ENCODE measurements at regions not wholly inside any gene's neighbourhood (a gene's known extent, or its start where the extent isn't known, plus 50 kb on each side); places are given as distances from the start of the nearest gene placed in this dataset.

DNA sequence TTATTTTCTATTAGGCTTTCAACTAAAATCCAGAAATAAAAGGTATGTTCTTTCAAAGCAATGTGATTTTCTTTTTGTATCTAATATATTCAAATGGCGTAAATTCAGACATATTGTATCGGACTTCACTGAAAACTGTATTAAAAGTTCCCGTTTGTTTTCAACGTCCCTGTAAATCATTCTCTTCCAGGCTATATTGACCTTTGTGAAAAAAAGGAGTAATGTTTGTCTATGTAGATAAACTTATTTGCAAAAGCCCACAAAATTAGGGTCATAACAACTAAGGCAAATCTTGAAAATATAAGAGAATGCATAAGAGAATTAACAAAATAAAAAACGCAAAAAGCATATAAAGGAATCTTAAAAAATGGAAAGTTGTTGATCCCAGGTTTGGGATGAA lies 1492.4 kb downstream of the AACS start:
- WGBS, 5 donors: 86 to 92% (median 91%) methylated on average over 5 of the region's 5 CpGs
- no peaks in the 10 kb centered on the region for H3K27me3 ChIP-seq (replicated peaks in 1 of 7)
- H3K4me3 ChIP-seq: no peak overlapping the region
- TF ChIP-seq CTCF (IDR thresholded peaks at IDR 0.05 in 8 of 11, conservative IDR thresholded peaks at IDR 0.05 in 3 of 11) (no peak), POLR2AphosphoS5 (IDR thresholded peaks at IDR 0.05) (no peak), POLR2A (IDR thresholded peaks at IDR 0.05) (no peak)
- no peaks in the 10 kb centered on the region for H3K4me1 ChIP-seq
- no peak overlapping the region for H3K27ac ChIP-seq
- peaks cover 0 to 16% (median 0%) of the 10 kb centered on the region in 8 donors for H3K9me3 ChIP-seq
- intact Hi-C loops (cut with DNase I; ENCODE audit: low total_unique reads): no loop called here
- no peak for DNase-seq
- no peaks in the 10 kb centered on the region for H3K36me3 ChIP-seq

DNA sequence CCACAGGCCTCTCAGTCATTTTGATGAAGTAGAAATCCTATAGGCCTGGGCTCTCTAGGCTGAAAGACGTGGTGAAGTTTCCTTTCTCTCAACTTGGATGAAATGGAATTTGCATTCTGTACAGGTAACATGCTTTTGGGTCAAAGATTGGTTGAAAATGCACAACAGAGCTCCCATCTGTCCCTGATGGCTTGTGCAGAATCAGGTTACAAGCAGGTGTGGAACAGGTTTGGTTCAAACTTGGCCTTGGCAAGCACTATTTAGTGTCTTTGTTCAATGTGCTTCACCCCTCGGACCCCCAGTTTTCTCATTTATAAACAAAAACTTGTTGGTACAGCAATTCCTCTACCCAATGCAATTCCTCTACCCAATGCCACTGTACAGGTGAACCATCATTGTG lies 1493.0 kb downstream of the AACS start:
- Histone ChIP-seq H3K36me3 (no peaks in the 10 kb centered on the region), H3K4me1 (no peaks in the 10 kb centered on the region), H3K4me3 (no peak overlapping the region), H3K9me3 (peaks cover 0 to 15% (median 0%) of the 10 kb centered on the region in 8 donors), H3K27me3 (replicated peaks in 1 of 7) (no peaks in the 10 kb centered on the region), H3K27ac (no peak overlapping the region)
- DNase-seq: no peak
- TF ChIP-seq POLR2A (IDR thresholded peaks at IDR 0.05) (no peak), CTCF (IDR thresholded peaks at IDR 0.05 in 8 of 11, conservative IDR thresholded peaks at IDR 0.05 in 3 of 11) (no peak), POLR2AphosphoS5 (IDR thresholded peaks at IDR 0.05) (no peak)
- intact Hi-C loops (cut with DNase I; ENCODE audit: low total_unique reads): no loop called here
- WGBS, 5 donors: 57 to 75% (median 61%) methylated on average over 2 of the region's 2 CpGs

- TF ChIP-seq POLR2A (IDR thresholded peaks at IDR 0.05) (no peak), POLR2AphosphoS5 (IDR thresholded peaks at IDR 0.05) (no peak)
- no peak for DNase-seq
- Histone ChIP-seq H3K4me3 (no peak overlapping the region), H3K27ac (no peak overlapping the region), H3K27me3 (replicated peaks in 1 of 7) (no peaks in the 10 kb centered on the region), H3K36me3 (no peaks in the 10 kb centered on the region), H3K9me3 (peaks cover 0 to 9% (median 0%) of the 10 kb centered on the region in 8 donors), H3K4me1 (no peaks in the 10 kb centered on the region)
- 71 to 94% (median 85%) methylated on average over 3 of the region's 3 CpGs for WGBS, 5 donors
- intact Hi-C loops (cut with DNase I; ENCODE audit: low total_unique reads): no loop called here
Measured at GRCh38 chr12:126558810-126559209, 1493.6 kb downstream of the AACS start.

DNA sequence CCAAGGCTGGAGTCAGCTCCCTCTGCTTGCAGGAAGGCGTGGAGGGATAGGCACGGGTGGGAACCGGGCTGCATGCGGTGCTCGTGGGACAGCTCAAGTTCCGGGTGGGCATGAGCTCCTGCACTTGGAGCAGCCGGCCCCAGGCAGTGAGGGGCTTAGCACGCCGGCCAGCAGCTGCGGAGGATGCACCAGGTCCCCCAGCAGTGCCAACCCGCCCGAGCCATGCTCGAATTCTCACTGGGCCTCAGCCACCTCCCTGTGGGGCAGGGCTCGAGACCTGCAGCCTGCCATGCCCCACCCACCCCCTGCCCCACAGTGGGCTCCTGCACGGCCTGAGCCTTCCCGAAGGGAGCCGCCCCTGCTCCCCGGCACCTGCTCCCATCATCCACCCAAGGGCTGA lies 1501.8 kb downstream of the AACS start:
- no peaks in the 10 kb centered on the region for H3K36me3 ChIP-seq
- WGBS, 5 donors: 70 to 87% (median 86%) methylated on average over 4 to 18 of the region's 18 CpGs; no CpG with 5 or more reads in 1 of the 5 donors
- H3K4me1 ChIP-seq: no peaks in the 10 kb centered on the region
- H3K9me3 ChIP-seq: peaks cover 0 to 14% (median 3%) of the 10 kb centered on the region in 8 donors
- DNase-seq: no peak
- no peak overlapping the region for H3K27ac ChIP-seq
- TF ChIP-seq CTCF (IDR thresholded peaks at IDR 0.05 in 8 of 11, conservative IDR thresholded peaks at IDR 0.05 in 3 of 11) (no peak), POLR2AphosphoS5 (IDR thresholded peaks at IDR 0.05) (no peak), POLR2A (IDR thresholded peaks at IDR 0.05) (no peak)
- H3K4me3 ChIP-seq: no peak overlapping the region
- H3K27me3 ChIP-seq (replicated peaks in 1 of 7): no peaks in the 10 kb centered on the region
- intact Hi-C loops (cut with DNase I; ENCODE audit: low total_unique reads): no loop called here

- TF ChIP-seq CTCF (IDR thresholded peaks at IDR 0.05 in 8 of 11, conservative IDR thresholded peaks at IDR 0.05 in 3 of 11) (no peak), POLR2AphosphoS5 (IDR thresholded peaks at IDR 0.05) (no peak), POLR2A (IDR thresholded peaks at IDR 0.05) (no peak)
- DNase-seq: no peak
- Histone ChIP-seq H3K27ac (no peak overlapping the region), H3K27me3 (replicated peaks in 1 of 7) (no peaks in the 10 kb centered on the region), H3K4me3 (no peak overlapping the region), H3K36me3 (no peaks in the 10 kb centered on the region), H3K4me1 (no peaks in the 10 kb centered on the region), H3K9me3 (peaks cover 0 to 14% (median 3%) of the 10 kb centered on the region in 8 donors)
- WGBS, 5 donors: 82 to 91% (median 88%) methylated on average over 5 of the region's 5 CpGs
- intact Hi-C loops (cut with DNase I; ENCODE audit: low total_unique reads): no loop called here
Measured at GRCh38 chr12:126569706-126570105, 1504.5 kb downstream of the AACS start.
